Kidney epithelial cell (primary cell): ENCODE measurements at regions not wholly inside any gene's neighbourhood (a gene's known extent, or its start where the extent isn't known, plus 50 kb on each side); places are given as distances from the start of the nearest gene placed in this dataset.

Experiments used
- DNase-seq: peaks from one replicate; pipeline ENCODE4 v3.0.0-alpha.2; 2010; ENCODE audit warnings: low read depth
- H3K27me3 ChIP-seq: 2 replicates; pipeline ENCODE4 v1.6.0; 2011; ENCODE audit warnings: low read length; ENCODE audit not compliant: control insufficient read depth, insufficient read depth
- H3K36me3 ChIP-seq: 2 replicates; pipeline ENCODE4 v1.5.1; 2011; ENCODE audit warnings: low read length; ENCODE audit not compliant: control insufficient read depth, insufficient read depth
- H3K4me3 ChIP-seq: 2 replicates; pipeline ENCODE4 v1.5.1; 2011; ENCODE audit warnings: low read depth, mild to moderate bottlenecking, control low read depth, low read length
- CTCF ChIP-seq: IDR thresholded peaks from 2 replicates; pipeline ENCODE4 v1.5.1; 2011; ENCODE audit warnings: mild to moderate bottlenecking, moderate library complexity, low read length, control low read depth, inconsistent platforms; ENCODE audit not compliant: insufficient read depth, poor library complexity, severe bottlenecking

DNA sequence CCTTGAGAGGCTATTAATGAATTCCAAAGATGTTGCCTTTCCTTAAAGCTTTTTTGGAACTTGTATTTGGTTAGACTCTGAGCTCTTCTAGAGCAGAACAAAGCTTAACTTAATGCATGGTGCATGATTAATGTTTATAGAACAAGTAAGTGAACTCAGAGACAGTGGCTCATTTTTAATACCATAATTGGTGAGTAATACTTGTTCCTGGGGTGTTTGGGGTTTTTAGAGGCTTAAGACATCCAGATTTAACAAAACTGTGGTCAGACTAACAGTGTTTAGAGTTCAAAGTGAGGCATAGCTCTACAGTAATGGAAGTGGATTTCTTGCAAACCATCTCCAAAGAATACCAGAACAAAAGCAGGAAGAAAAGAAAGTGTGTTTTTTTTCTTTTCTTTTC is 73.7 kb upstream of the CTSC start:
- DNase-seq: no peak
- H3K4me3 ChIP-seq: no peak overlapping the region

DNA sequence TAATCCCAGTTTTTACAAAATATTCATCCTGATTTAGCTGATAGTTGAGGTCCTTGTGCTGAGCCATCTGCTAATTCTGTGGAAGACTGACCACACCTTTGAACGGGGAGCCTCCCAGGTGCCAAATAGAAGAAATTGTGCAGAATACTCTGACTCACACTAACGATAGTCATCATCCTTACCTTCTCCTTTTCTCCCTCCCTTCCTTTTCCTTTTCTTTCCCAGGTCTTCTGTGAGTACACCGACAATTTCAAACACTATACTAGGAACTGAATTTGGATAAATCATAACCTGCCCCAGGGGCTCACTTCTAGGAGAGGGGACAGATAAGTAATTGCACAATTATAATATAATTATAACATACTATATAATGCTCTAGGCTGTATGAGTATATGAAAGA is 73.1 kb upstream of the CTSC start:
- no peak for DNase-seq
- Histone ChIP-seq H3K27me3 (no peaks in the 10 kb centered on the region), H3K36me3 (no peaks in the 10 kb centered on the region), H3K4me3 (no peak overlapping the region)
- no peak for TF ChIP-seq CTCF

More for the DNA sequence above, 73.7 kb upstream of the CTSC start:
- TF ChIP-seq CTCF: no peak
- H3K36me3 ChIP-seq: no peaks in the 10 kb centered on the region
- no peaks in the 10 kb centered on the region for H3K27me3 ChIP-seq

DNA sequence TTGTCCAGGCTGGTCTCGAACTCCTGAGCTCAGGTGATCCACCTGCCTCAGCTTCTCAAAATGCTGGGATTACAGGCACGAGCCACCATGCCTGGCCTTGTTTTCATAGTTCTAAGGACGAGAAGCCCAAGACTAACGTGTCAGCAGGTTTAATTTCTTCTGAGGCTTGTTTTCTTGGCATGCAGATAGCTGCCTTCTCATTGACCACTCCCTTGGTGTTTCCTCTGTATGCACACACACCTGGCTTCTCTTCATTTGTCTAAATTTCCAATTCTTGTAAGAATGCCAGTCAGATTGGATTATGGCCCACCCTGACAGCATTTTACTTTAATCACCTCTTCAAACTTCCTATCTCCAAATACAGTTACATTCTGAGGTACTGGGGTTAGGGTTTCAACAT is 72.5 kb upstream of the CTSC start:
- DNase-seq: no peak
- Histone ChIP-seq H3K27me3 (no peaks in the 10 kb centered on the region), H3K4me3 (no peak overlapping the region), H3K36me3 (no peaks in the 10 kb centered on the region)
- TF ChIP-seq CTCF: no peak

DNA sequence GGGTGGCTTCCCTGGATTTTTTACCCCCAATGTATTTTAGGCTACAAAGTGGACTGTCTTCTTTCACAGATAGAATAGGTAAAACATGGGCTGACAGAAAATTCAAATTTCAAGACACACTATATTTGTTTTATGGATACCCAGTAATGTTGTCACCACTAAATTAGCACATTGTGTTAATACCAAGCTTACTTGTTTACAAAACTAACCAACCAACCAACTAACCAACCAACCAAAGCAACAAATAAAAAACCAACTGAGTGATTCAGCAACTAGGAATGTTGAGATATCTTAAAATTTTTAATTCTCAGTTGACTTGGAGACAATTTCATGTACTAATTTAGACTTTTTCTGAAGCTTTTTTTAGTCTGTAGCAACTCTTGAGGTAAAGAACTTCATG is 69.3 kb upstream of the CTSC start:
- H3K27me3 ChIP-seq: no peaks in the 10 kb centered on the region
- TF ChIP-seq CTCF: no peak
- no peaks in the 10 kb centered on the region for H3K36me3 ChIP-seq
- DNase-seq: no peak
- H3K4me3 ChIP-seq: no peak overlapping the region

GRCh38 chr11:88405853-88406252 is 68.3 kb upstream of the CTSC start:
- no peak overlapping the region for H3K4me3 ChIP-seq
- no peaks in the 10 kb centered on the region for H3K27me3 ChIP-seq
- no peak for DNase-seq
- TF ChIP-seq CTCF: no peak
- no peaks in the 10 kb centered on the region for H3K36me3 ChIP-seq

- TF ChIP-seq CTCF: no peak
- H3K4me3 ChIP-seq: no peak overlapping the region
- H3K27me3 ChIP-seq: no peaks in the 10 kb centered on the region
- H3K36me3 ChIP-seq: no peaks in the 10 kb centered on the region
- DNase-seq: no peak
These were observed 67.6 kb upstream of the CTSC start for GRCh38 chr11:88404932-88405710.
